CD4-positive, alpha-beta T cell (primary cell): ENCODE measurements at regions not wholly inside any gene's neighbourhood (a gene's known extent, or its start where the extent isn't known, plus 50 kb on each side); places are given as distances from the start of the nearest gene placed in this dataset.

ENCODE experiments used
- ATAC-seq: fragments of 200-7000 bp; cut with Tn5 transposase; one replicate; pipeline ENCODE4 v1.10.0; 2022; ENCODE audit warnings: mild to moderate bottlenecking; ENCODE audit not compliant: poor library complexity
- CTCF ChIA-PET: fragments of 350-600 bp; sonication (Branson Sonifier 250); formaldehyde crosslinking; loops from one replicate; lab custom pipeline; 2021; ENCODE audit warnings: antibody characterized with exemption, inconsistent platforms; lab: Charles Lee
- POLR2A ChIA-PET: fragments of 350-600 bp; sonication (Branson Sonifier 250); formaldehyde crosslinking; loops from one replicate; lab custom pipeline; 2021; ENCODE audit warnings: antibody characterized with exemption, inconsistent platforms; lab: Charles Lee
- DNase-seq, 14 experiments: peaks; one replicate each; pipeline ENCODE4 v3.0.0-alpha.2; 2013 to 2020; ENCODE audit warnings: mixed read lengths in 2 of 14
- H3K27ac ChIP-seq, 2 donors: one replicate each; pipeline versions ENCODE4 v1.5.1 to v1.7.0; 2013; ENCODE audit warnings: low read length in 2 of 2, low read depth in 1 of 2, mild to moderate bottlenecking in 1 of 2
- H3K27me3 ChIP-seq, 2 experiments: 1 replicate in 1 of 2; 2 replicates in 1 of 2; pipeline versions ENCODE4 v1.6.1 to v1.7.0; 2013; ENCODE audit warnings: low read length in 2 of 2, control low read depth in 1 of 2, mild to moderate bottlenecking in 1 of 2, moderate library complexity in 1 of 2; ENCODE audit not compliant: insufficient read depth in 2 of 2, control insufficient read depth in 1 of 2
- H3K36me3 ChIP-seq: one replicate; pipeline ENCODE4 v1.6.1; 2013; ENCODE audit warnings: low read length, control low read depth; ENCODE audit not compliant: insufficient read depth
- H3K4me1 ChIP-seq: one replicate; pipeline ENCODE4 v1.6.1; 2013; ENCODE audit warnings: low read length, control low read depth; ENCODE audit not compliant: insufficient read depth
- H3K4me3 ChIP-seq: one replicate; pipeline ENCODE4 v1.5.1; 2013; ENCODE audit warnings: mild to moderate bottlenecking, low read length, moderate library complexity
- H3K9me3 ChIP-seq, 2 experiments: 1 replicate in 1 of 2; 2 replicates in 1 of 2; pipeline versions ENCODE4 v1.6.1 to v1.7.0; 2013; ENCODE audit warnings: low read length in 2 of 2, mild to moderate bottlenecking in 2 of 2, control low read depth in 1 of 2, moderate library complexity in 1 of 2; ENCODE audit not compliant: control insufficient read depth in 1 of 2, insufficient read depth in 1 of 2
- H3K27ac Mint-ChIP-seq: one replicate; pipeline ENCODE4 v1.8.0; 2020; ENCODE audit warnings: mixed read lengths
- H3K27me3 Mint-ChIP-seq: one replicate; pipeline ENCODE4 v1.8.0; 2021; ENCODE audit warnings: mixed read lengths
- H3K36me3 Mint-ChIP-seq: one replicate; pipeline ENCODE4 v1.8.0; 2021; ENCODE audit warnings: low read depth, mixed read lengths
- H3K4me1 Mint-ChIP-seq: one replicate; pipeline ENCODE4 v1.8.0; 2021; ENCODE audit warnings: low read depth, mixed read lengths
- H3K4me3 Mint-ChIP-seq: one replicate; pipeline ENCODE4 v1.8.0; 2020; ENCODE audit warnings: mild to moderate bottlenecking, mixed read lengths
- H3K9me3 Mint-ChIP-seq: one replicate; pipeline ENCODE4 v1.8.0; 2020; ENCODE audit warnings: mixed read lengths
- CTCF ChIP-seq: fragments of 200-600 bp; IDR thresholded peaks from one replicate; pipeline ENCODE4 v1.8.0; 2022; ENCODE audit warnings: antibody characterized with exemption, mild to moderate bottlenecking
- intact Hi-C, 2 experiments: fragments of 100-400 bp; cut with DNase I in 1 of 2; cut with micrococcal nuclease in 1 of 2; formaldehyde crosslinking; loops; one replicate each; pipeline versions ENCODE4 v1.15.1 to v1.9.0; 2023 to 2025; cut with DNase I, micrococcal nuclease

DNA sequence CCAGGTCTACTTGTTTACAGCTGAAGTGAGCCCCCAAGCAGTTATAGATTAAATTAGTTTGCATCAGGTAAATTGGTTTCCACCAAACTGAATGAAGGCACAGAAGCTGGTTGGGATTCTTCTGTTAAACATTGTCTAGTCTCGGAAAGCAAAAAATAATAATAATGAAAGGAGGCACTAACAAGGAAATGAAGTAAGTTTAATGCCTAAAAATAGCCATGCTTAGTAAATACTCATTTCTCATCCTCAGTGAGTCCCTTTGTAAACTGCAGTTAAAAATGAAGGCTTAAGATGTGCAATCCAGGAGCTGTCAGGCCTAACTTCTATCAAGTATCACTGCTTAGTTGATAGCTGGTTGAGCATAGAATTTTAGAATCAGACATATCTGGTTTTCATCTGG is 113.5 kb downstream of the BTG1 start:
- intact Hi-C loops: loop anchor here (5.0 to 10.0 kb wide), 3 partner anchors 35 to 157 kb away; no protein-coding TSS in a partner anchor
- no peaks in the 10 kb centered on the region for H3K27me3 ChIP-seq
- H3K4me1 Mint-ChIP-seq: peaks cover 98% of the 10 kb centered on the region
- H3K4me1 ChIP-seq: peaks cover 76% of the 10 kb centered on the region
- no peak for TF ChIP-seq CTCF
- no peaks in the 10 kb centered on the region for H3K27me3 Mint-ChIP-seq
- DNase-seq: no peak
- H3K27ac Mint-ChIP-seq: peak overlapping the region; percentile 96
- peak overlapping the region; percentile 34 to 67 for H3K27ac ChIP-seq
- ChIA-PET POLR2A (interaction anchor here (1.4 to 8.9 kb wide), 12 partner anchors 9 to 372 kb away, joined by 3 to 276 read pairs (median 18); partner anchors contain the start of gene BTG1), CTCF (interaction anchor here (0.8 to 1.9 kb wide), 2 partner anchors 10 to 35 kb away, joined by 3 to 8 read pairs; no protein-coding TSS in a partner anchor)
- H3K9me3 Mint-ChIP-seq: peaks cover 3% of the 10 kb centered on the region
- no peaks in the 10 kb centered on the region for H3K36me3 ChIP-seq
- no peak overlapping the region for H3K4me3 ChIP-seq
- H3K4me3 Mint-ChIP-seq: peak overlapping the region; percentile 65
- ATAC-seq: no peak
- H3K9me3 ChIP-seq: no peaks in the 10 kb centered on the region
- H3K36me3 Mint-ChIP-seq: peaks cover 9% of the 10 kb centered on the region

DNA sequence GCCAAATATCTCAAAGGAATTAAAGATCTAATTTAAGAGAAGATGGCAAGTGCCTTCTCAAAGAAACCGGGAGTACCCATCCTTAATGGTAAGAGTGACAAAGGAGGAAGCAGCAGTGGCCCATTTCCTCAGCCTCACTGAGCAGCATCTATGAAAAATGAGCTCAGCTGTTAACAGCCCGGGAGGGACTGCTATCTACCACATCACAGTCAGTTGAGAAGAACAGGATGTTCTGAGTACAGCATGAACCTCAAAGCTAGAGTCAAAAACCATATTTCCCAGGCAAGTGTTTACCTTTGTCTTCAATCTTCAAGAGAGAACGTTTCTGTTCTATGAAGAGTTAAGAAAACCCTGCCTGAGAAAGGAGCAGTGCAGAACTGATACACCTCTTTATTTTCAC is 115.0 kb downstream of the BTG1 start:
- H3K27ac ChIP-seq: peak overlapping the region; percentile 56 to 78
- ChIA-PET CTCF (interaction anchor here (0.8 to 1.9 kb wide), 8 partner anchors 11 to 649 kb away, joined by 3 to 8 read pairs (median 3); no protein-coding TSS in a partner anchor), POLR2A (interaction anchor here (0.6 to 8.9 kb wide), 52 partner anchors 9 to 899 kb away, joined by 3 to 276 read pairs (median 4); partner anchors contain the start of gene BTG1)
- Mint-ChIP-seq H3K36me3 (peaks cover 9% of the 10 kb centered on the region), H3K4me3 (peak overlapping the region; percentile 75), H3K9me3 (peaks cover 3% of the 10 kb centered on the region), H3K4me1 (peaks cover 95% of the 10 kb centered on the region), H3K27me3 (no peaks in the 10 kb centered on the region), H3K27ac (peak overlapping the region; percentile 96)
- TF ChIP-seq CTCF: no peak
- peaks cover 66% of the 10 kb centered on the region for H3K4me1 ChIP-seq
- ATAC-seq (peak; percentile 87), DNase-seq (peak; percentile 34 to 93 (median 54))
- peak overlapping the region; percentile 21 for H3K4me3 ChIP-seq
- H3K9me3 ChIP-seq: no peaks in the 10 kb centered on the region
- no peaks in the 10 kb centered on the region for H3K27me3 ChIP-seq
- intact Hi-C loops: loop anchor here (1.0 to 10.0 kb wide), 6 partner anchors 33 to 156 kb away; no protein-coding TSS in a partner anchor
- H3K36me3 ChIP-seq: no peaks in the 10 kb centered on the region

DNA sequence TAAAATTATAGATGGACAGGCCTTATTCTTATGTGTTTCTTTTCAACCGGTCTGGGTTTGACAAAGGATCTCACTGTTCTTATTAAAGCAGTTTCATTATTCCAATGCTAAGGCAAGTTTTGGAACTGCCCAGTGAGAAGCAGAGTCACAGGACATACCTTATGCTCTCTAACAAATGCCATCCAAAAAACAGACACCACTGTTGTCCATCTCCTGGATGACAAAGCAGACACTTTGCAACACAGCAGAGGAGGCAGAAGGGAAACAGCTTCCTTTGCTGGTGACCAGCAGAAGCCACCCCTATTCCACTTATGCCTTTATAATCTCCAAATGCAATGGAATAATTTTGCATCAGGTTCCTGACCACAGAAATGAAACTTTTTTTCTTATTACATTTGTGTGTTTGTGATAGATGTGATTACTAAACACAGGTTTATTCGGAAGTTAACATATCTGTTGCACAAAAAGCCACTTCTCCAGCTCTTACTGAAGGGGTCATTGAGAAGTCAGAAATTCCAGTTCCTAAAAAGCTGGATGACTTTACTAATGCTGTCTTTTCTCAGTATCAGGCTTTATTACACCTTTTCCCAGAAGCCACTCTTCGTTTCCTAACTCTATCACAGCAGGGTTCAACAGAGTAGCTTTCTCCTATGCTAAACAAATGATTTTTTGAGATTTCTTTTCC is 115.6 kb downstream of the BTG1 start:
- intact Hi-C loops: loop anchor here (1.0 to 10.0 kb wide), 6 partner anchors 33 to 155 kb away; no protein-coding TSS in a partner anchor
- no peak for TF ChIP-seq CTCF
- Histone ChIP-seq H3K27me3 (no peaks in the 10 kb centered on the region), H3K4me1 (peaks cover 60% of the 10 kb centered on the region), H3K4me3 (peak overlapping the region; percentile 21), H3K36me3 (no peaks in the 10 kb centered on the region), H3K9me3 (no peaks in the 10 kb centered on the region), H3K27ac (peak overlapping the region; percentile 56 to 78)
- CTCF ChIA-PET: interaction anchor here (0.6 to 1.4 kb wide), 7 partner anchors 11 to 648 kb away, joined by 3 to 5 read pairs (median 3); no protein-coding TSS in a partner anchor
- H3K4me3 Mint-ChIP-seq: peak overlapping the region; percentile 75
- peaks cover 95% of the 10 kb centered on the region for H3K4me1 Mint-ChIP-seq
- peaks cover 9% of the 10 kb centered on the region for H3K36me3 Mint-ChIP-seq
- peaks cover 3% of the 10 kb centered on the region for H3K9me3 Mint-ChIP-seq
- H3K27ac Mint-ChIP-seq: peak overlapping the region; percentile 96
- ATAC-seq (no peak), DNase-seq (peak in 1 of 14 experiments; percentile 33)
- no peaks in the 10 kb centered on the region for H3K27me3 Mint-ChIP-seq
- POLR2A ChIA-PET: interaction anchor here (0.7 to 8.9 kb wide), 44 partner anchors 8 to 900 kb away, joined by 3 to 276 read pairs (median 4); partner anchors contain the start of gene BTG1
